HT-29 (cell line): ENCODE measurements at regions not wholly inside any gene's neighbourhood (a gene's known extent, or its start where the extent isn't known, plus 50 kb on each side); places are given as distances from the start of the nearest gene placed in this dataset.
A peak's percentile ranks its signal among the peaks of the same experiment; 100 is the strongest.

Experiments
- DNase-seq: peaks from one replicate; pipeline ENCODE4 v3.0.0-alpha.2; 2015; ENCODE audit warnings: low spot score

DNA sequence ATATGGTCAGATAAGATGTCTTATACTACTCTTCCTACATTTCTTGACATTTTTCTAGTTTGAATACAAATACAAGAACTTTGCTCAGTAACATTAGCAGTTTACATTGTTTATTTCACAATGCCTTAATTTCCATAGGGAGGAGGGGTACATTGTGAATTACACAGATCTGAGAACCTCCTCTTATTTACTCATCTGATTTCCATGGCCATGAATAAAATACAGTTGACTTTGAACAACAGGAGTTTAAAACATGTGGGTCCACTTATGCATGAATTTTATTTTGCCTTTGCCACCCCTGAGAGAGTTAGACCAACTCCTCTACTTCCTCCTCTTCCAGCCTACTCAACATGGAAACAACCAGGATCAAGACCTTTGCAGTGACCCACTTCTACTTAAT is 67.7 kb downstream of the MGST1 start:
- DNase-seq = no peak

GRCh38 chr12:16417058-16417457 is 69.6 kb downstream of the MGST1 start:
- no peak for DNase-seq

GRCh38 chr12:16421806-16422205 is 74.4 kb downstream of the MGST1 start:
- DNase-seq = no peak

- DNase-seq = no peak
Measured at GRCh38 chr12:16424531-16424930, 77.1 kb downstream of the MGST1 start.

DNA sequence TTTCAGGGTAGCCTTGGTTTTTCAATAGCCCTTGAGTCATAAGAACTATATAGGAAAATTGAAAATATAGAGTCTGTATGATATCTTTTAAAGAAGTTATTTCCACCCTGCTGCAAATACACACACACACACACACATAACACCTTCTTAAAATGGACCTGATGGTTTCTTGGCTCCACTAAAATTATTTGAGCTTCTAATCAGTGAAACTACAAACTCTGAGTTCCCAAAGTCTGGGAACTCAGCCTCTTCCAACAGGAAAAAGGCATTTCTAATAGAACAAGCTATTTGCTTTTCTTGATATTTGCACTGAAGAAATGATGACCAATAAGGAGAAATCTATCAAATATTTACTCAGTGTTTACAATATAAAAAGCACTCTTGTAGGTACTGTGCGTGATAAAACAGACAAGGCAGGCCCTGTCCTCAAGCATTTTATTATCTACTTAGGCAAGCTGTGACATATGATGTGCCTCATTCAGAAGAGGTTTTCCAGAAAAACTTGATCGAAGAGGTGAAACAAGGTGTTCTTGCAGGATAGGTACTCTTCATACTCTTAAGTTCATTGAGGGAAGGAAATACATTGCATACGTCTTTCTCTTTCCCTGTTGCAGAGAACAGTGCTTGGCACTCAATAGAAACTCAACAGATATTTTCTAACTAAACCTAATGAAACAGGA is 88.6 kb downstream of the MGST1 start:
- no peak for DNase-seq

- DNase-seq = no peak
Measured at GRCh38 chr12:16437281-16437816, 89.9 kb downstream of the MGST1 start.

DNA sequence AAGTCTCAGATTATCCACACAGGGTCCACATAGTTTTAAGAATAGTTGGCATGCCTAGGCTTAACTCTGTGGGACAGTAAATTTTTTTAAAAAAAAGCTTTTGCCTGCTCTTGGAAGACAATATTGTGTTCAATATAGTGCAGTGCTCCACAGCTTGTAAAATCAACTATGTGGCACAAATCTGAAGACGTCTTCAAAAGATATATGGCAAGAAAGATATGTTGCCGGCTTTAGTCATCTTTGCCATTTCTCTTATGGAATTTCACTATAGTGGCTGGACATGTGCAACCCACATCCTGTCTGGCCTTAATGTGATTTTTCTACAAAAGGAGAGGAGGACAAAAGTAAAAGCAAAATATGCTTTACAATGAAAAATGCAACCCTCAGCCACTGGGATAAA is 90.5 kb downstream of the MGST1 start:
- no peak for DNase-seq

GRCh38 chr12:16449459-16449858 is 102.0 kb downstream of the MGST1 start:
- DNase-seq = no peak

- no peak for DNase-seq
Measured at GRCh38 chr12:16453319-16453718, 105.9 kb downstream of the MGST1 start.

DNA sequence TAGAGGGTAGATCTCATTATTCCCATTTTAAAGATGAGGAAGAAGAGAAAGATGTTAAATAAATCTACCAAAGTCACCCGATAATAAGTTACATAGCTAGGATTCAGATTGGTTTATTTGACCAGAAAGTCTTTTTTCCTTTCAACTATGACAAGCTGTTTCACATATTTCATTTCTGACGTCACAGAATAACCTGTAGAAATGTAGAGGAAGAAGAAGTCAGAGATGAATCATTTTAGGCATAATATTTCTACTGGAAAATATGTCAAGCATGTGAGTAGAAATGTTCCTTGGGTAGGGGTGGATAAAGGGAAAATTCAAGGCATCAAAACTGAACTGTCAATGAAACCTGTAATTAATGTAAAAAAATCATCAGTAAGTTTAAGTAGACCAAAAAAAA is 107.0 kb downstream of the MGST1 start:
- no peak for DNase-seq

DNA sequence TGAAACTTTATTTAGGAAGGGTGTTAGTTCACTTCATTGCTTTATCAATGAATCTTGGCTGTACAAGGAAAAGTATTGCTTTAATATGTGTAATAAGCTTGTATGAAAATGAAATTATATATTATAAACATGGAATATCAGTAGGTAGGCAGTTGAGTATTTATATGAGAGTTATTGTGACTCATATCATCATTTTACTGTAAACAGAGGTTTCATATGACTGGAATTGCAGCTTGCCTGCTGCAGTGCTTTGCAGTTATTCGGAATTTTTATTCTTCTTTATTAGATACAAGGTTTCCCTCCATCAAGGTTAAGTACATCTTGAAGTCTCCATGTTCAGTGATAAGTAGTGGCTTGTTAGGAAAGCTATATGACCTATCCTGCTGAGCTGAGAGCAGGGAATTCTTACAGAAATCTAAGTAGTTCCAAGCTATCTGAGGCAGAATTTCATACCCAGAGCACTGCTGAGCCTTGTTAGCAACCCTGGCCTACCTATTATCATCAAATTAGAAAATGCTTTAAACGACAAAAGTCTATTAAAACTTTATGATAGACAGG is 111.2 kb downstream of the MGST1 start:
- DNase-seq = no peak

DNA sequence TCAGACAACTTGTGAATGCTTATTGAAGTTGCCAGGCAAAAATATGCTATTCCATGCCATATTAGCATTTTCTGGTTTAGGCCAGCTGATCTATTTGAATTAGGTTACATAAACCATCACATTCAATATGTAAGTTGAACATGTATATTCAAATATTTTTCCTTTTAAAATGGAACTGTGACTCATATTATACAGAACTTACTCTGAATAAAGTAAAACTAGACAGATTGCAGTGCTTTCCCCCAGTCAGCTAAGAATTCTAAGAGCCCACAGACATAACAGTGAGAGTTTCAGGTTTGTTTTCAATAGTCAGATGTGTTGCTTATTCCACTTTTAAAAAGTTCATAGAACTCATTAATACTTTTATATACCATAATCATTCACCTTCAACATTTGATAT is 119.8 kb downstream of the MGST1 start:
- DNase-seq = no peak

DNA sequence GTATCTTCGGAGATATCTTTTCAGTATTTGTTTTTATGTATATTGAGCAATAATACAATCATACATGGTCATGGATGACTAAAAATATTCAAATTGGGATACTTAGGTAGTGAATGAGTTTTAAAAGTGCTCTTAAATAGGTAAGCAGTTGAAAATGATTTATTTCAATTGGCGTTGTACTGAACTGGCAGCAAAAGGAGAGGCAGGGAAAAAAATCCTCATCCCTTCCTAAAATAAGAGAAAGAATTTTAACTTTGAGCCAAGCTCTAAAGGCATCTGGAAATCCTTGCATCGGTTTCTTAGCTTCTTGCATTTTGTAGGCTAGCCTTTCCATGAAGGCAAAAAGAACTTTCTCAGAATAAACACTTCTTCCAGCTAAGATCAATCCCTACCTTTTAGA is 125.2 kb downstream of the MGST1 start:
- no peak for DNase-seq

GRCh38 chr12:16473610-16474326 is 126.3 kb downstream of the MGST1 start:
- no peak for DNase-seq

DNA sequence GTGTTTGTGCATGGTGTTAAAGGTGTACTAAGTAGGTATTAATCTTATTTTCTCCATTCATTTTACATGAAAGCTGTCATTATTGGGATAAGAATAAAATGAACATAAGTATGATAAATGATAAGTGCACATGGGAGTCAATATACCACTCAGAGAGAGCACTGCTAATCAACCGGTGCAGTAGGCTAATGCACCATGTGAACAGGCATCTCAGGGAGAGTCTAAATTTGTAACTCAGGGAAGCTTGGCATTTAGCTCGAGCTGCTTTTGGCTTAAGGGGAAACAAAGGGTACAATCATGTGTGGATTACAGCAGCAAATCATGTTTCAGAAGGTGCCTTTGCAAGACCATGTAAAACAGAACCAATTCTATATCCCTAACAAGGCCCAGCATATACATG is 127.4 kb downstream of the MGST1 start:
- DNase-seq = no peak

GRCh38 chr12:16475521-16475920 is 128.1 kb downstream of the MGST1 start:
- no peak for DNase-seq

GRCh38 chr12:16482726-16483125 is 123.2 kb downstream of the LMO3 start:
- no peak for DNase-seq

- no peak for DNase-seq
Measured at GRCh38 chr12:16492240-16492639, 113.7 kb downstream of the LMO3 start.

GRCh38 chr12:16492820-16493797 is 112.9 kb downstream of the LMO3 start:
- peak; percentile 11 for DNase-seq

- DNase-seq = no peak
Measured at GRCh38 chr12:16495196-16495595, 110.8 kb downstream of the LMO3 start.
